ENCODE measurements at regions not wholly inside any gene's neighbourhood (a gene's known extent, or its start where the extent isn't known, plus 50 kb on each side); places are given as distances from the start of the nearest gene placed in this dataset.
"Not testable (repeated sequence)": the region's sequence is repeated elsewhere in the genome, so short reads cannot be mapped to it uniquely, and the experiment has no call there.

DNA sequence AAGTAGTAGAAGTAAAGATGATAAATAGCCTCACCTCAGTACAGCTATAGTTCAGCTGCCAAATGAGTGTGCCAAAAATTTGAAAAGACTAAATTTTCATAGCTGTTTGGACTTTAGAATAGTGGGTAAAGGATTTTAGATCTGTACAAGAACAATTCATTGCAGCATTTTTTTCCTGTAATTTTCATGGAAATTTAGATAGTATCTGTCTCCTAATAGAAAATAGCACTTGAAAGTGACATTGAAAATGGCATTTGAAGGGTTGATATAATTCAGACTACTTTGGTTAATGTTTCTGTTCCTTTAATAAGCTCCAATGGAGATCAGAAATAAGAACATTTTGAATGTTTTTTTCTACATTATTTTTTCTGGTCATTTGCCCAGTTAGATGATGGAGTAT is 292.7 kb downstream of the ZNF37A start:
- TF ChIP-seq, protein P1, sequence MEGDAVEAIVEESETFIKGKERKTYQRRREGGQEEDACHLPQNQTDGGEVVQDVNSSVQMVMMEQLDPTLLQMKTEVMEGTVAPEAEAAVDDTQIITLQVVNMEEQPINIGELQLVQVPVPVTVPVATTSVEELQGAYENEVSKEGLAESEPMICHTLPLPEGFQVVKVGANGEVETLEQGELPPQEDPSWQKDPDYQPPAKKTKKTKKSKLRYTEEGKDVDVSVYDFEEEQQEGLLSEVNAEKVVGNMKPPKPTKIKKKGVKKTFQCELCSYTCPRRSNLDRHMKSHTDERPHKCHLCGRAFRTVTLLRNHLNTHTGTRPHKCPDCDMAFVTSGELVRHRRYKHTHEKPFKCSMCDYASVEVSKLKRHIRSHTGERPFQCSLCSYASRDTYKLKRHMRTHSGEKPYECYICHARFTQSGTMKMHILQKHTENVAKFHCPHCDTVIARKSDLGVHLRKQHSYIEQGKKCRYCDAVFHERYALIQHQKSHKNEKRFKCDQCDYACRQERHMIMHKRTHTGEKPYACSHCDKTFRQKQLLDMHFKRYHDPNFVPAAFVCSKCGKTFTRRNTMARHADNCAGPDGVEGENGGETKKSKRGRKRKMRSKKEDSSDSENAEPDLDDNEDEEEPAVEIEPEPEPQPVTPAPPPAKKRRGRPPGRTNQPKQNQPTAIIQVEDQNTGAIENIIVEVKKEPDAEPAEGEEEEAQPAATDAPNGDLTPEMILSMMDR (IDR thresholded peaks at IDR 0.05; ENCODE audit: insufficient read depth, low read length) = not testable (repeated sequence)
- TF ChIP-seq, protein P2, sequence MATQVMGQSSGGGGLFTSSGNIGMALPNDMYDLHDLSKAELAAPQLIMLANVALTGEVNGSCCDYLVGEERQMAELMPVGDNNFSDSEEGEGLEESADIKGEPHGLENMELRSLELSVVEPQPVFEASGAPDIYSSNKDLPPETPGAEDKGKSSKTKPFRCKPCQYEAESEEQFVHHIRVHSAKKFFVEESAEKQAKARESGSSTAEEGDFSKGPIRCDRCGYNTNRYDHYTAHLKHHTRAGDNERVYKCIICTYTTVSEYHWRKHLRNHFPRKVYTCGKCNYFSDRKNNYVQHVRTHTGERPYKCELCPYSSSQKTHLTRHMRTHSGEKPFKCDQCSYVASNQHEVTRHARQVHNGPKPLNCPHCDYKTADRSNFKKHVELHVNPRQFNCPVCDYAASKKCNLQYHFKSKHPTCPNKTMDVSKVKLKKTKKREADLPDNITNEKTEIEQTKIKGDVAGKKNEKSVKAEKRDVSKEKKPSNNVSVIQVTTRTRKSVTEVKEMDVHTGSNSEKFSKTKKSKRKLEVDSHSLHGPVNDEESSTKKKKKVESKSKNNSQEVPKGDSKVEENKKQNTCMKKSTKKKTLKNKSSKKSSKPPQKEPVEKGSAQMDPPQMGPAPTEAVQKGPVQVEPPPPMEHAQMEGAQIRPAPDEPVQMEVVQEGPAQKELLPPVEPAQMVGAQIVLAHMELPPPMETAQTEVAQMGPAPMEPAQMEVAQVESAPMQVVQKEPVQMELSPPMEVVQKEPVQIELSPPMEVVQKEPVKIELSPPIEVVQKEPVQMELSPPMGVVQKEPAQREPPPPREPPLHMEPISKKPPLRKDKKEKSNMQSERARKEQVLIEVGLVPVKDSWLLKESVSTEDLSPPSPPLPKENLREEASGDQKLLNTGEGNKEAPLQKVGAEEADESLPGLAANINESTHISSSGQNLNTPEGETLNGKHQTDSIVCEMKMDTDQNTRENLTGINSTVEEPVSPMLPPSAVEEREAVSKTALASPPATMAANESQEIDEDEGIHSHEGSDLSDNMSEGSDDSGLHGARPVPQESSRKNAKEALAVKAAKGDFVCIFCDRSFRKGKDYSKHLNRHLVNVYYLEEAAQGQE (IDR thresholded peaks at IDR 0.05; ENCODE audit: insufficient replicate concordance, low read depth) = not testable (repeated sequence)
- TF ChIP-seq POLR2AphosphoS5 (IDR thresholded peaks at IDR 0.05; ENCODE audit: low read depth); SPI1 (IDR thresholded peaks at IDR 0.05; ENCODE audit: borderline replicate concordance, low read depth): not testable (repeated sequence)
